ENCODE measurements at regions not wholly inside any gene's neighbourhood (a gene's known extent, or its start where the extent isn't known, plus 50 kb on each side); places are given as distances from the start of the nearest gene placed in this dataset.
"Not testable (repeated sequence)": the region's sequence is repeated elsewhere in the genome, so short reads cannot be mapped to it uniquely, and the experiment has no call there.

DNA sequence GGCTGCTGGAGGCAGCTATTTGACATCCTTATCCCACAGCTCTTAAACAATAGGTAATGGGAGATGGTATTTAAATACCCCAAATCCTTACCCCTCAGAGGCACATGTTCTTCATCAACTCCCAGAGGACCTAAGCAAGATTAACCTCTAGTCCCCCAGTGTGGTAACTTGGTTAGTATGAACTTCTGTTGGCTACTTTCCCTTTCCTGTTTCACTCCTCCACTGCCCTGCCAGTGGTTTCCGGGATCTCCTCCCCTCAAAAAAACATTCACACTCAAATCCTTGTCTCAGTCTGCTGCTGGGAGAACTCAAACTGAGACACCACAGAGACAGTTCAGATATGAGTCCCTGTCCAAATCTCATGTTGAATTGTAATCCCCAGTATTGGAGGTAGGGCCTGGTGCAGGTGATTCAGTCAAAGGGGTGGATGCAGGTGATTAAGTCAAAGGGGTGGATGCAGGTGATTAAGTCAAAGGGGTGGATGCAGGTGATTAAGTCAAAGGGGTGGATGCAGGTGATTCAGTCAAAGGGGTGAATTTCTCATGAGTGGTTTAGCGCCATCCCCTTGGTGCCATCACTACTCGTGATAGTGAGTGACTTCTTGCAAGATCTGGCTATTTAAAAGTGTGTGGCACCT, 335.0 kb upstream of the CTNNB1 start:
- DNase-seq = no peak

DNA sequence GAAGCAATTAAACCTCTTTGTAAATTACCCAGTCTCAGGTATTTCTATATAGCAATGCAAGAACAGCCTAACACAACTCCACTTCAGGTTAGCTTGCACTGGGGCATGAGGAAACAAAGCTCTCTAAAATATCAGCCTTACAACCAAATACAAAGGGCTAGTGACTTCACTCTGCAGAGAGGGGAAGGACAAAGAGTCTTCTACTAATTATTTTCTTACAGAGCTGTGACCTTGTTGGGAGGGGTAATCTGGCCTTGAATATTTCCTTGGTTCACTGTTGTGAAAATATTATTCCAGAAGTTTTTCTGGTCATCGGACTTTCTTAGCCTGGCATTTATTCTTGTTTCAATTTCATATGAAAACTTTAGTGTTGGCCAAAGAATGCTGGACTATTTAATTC, 334.4 kb upstream of the CTNNB1 start:
- DNase-seq = no peak

GRCh38 chr3:40867797-40868196, 331.5 kb upstream of the CTNNB1 start:
- DNase-seq = no peak

DNA sequence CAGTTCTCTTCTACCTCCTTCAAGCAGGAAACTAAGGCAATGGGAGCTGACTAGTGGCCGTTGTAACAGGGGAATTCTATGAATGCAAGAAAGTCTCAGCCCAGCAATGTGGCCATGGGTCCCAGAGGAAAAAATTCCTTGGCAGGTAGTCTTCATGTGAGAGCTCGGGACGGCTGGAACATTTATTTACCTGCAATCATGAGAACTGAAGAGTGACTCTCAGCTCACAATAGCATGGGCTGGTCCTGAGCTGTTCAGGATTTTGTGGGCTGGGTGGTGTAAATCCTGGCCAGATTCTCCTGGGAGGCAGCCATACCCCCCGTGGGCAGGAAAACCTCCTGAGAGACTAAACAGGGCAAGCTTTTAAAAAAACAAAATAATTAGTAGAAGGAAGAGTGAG, 330.3 kb upstream of the CTNNB1 start:
- no peak for DNase-seq

- no peak for DNase-seq
Measured at GRCh38 chr3:40869939-40870338, 329.4 kb upstream of the CTNNB1 start.

DNA sequence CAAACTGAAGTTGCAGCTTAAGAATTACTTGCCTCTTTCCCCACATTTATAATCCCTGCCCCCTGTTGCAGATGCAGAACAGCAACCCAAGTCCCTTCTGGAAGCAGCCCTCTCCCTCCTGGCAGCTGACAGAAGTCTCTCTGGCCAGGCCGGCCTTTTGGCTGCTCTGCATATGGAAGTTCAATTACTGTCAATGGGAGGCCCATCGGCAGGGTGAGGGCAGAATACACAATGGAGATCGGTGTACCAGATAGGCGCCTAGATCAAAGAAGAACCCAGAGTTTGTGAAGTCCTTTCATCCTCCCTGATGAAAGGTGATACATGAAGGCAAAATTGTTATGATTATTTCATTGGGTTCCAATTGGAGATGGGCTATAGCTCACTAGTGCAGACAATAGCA, 327.9 kb upstream of the CTNNB1 start:
- DNase-seq = no peak

GRCh38 chr3:40872258-40872920, 326.9 kb upstream of the CTNNB1 start:
- no peak for DNase-seq

DNA sequence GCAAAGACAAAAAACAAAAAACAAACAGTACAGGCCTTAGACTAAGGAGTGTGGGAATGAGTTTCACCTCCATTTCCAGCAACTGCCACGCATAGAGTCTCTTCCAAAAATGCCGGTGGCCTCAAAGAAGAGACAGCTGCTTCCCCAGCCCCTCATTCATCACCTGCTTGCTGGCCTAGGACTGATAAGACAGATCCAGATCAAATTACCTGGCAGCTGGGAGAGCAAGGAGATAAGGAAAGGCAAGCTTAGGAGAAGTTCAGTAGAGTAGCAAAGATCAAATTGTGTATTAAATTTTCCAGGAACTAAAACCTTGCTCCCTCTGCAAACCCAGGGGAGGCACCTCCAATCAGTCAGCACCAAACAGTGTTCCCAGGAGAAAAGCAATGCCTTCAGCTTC, 325.8 kb upstream of the CTNNB1 start:
- no peak for DNase-seq

- no peak for DNase-seq
Measured at GRCh38 chr3:40873934-40874699, 325.2 kb upstream of the CTNNB1 start.

DNA sequence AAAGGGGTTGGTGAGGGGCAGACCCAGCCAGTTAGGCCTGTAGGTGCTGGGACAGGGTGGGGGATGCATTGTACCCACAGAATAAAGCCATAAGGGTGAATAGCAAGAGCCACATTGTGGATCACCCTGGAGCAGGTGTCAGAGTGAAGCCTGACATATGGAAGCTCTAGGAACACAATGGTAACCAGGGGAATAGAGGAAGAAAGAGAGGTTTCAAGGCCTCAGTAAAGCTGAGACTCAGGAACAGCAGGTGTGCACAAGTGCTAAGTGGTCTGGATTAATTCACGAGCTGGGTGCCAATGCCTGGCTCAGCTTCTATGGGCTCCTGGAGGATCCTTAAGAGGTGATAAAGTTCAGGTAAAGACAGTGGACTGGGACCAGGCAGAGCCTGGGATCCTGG, 323.7 kb upstream of the CTNNB1 start:
- no peak for DNase-seq

GRCh38 chr3:40876009-40876408, 323.3 kb upstream of the CTNNB1 start:
- no peak for DNase-seq

DNA sequence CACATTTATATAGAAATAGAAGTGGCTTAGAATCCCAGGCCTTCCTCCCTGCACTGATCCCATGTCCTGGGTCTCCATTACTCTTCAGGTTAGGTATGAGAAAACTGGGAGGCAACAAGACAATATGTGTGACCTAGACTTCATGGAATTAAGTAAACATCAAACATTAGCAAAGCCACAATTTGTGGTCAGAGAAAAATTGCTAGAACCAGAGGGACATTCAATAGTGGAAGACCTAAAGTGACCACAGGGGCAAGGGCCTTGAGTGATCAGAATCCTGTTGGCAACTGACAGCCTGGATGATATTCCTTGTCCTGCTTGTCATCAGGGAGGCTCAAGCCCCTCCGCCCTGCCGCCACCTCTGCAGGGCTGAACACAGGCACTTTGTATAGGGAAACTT, 322.8 kb upstream of the CTNNB1 start:
- no peak for DNase-seq

GRCh38 chr3:40877631-40878463, 321.5 kb upstream of the CTNNB1 start:
- DNase-seq = no peak

DNA sequence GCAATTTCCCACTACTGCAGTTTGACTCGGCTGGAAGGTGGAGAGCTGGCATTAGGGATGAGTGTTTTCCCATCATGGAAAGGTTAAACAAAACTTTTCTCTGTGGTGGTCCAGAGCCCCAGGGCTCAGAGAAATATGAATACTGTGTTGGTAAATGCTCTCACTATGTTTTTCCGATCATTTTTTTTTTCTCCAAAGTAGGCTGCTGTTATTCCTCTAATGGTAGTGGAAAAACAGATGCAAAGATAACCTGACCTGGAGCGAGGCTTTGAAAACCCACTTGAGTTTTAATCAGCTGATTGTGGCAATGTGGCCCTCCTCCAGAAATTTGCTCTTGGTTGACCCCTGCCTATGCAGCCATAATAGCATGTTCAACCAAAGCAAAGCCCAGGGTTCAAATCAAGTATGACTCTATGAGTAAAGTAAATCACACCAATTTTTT, 320.8 kb upstream of the CTNNB1 start:
- DNase-seq = no peak

DNA sequence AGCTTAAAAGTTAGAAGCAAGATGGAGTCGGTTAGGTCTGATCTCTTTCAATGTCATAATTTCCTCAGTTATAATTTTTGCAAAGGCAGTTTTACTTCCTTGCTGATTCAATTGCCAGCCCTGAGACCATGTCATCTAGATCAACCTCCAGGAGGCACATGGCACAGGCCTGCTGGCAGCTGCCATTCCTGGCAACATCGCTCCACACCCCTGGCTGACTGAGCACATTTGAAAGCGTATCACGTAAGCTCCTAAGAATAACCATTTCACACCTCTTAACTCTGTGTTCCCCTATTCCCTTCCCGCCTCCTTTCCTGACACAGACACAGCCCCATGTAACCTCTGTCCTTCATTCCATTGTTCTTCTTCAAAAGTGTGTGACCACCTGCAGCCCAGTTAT, 313.9 kb upstream of the CTNNB1 start:
- DNase-seq = no peak

DNA sequence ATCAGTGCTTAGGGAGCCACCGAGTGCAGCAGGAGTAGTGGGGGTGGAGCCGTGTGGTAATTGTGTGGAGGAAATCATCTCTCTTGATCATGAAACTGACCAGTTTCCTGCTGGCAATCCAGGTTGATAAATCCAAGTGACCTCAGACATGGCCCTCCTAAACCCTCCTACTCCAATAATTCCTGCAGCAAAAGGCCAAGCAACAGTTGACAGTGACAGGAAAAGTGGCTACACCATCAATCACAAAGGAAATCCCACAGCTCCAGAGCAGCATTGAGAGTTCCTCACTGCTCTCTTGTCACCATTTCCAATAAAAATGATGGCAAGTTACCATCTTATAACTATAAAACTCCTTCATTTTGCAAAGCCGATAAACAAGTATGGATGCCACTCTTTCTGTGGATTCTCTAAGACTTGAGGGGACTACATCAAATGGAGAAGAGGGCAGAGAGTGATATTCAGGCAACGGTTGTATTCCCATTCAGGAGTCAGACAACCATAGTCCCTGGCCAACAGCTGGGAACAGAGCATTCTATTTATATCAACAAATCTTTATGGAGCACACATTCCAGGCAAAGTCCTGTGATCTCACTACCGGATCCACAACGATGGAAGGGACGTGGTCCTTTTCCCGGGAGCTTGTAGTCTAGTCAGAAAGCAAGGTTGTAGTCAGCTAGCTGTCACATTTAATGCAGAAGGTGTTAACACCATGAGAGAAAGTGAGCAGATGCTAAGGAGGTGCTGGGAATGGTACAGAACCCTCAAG, 312.5 kb upstream of the CTNNB1 start:
- no peak for DNase-seq

GRCh38 chr3:40891186-40891585, 308.1 kb upstream of the CTNNB1 start:
- no peak for DNase-seq

DNA sequence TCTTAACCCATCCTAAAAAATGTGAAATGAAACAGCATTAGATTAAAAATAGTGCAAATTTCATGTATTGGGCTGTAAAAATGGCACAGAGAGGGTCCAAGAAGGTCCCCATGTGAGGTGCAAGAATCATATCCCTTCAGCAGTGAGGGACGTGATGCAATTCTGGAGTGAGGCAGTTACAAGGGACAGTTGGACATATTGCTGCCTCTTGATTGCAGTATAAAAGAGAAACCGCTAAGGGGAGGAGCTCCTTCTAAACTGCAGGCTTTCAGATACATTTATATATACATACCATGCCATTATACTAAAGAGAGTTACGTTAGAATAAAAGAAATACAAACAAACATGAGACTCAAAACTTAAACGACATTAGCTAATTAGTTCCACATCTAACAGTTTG, 304.2 kb upstream of the CTNNB1 start:
- DNase-seq = no peak

GRCh38 chr3:40899286-40899712, 300.0 kb upstream of the CTNNB1 start:
- no peak for DNase-seq

DNA sequence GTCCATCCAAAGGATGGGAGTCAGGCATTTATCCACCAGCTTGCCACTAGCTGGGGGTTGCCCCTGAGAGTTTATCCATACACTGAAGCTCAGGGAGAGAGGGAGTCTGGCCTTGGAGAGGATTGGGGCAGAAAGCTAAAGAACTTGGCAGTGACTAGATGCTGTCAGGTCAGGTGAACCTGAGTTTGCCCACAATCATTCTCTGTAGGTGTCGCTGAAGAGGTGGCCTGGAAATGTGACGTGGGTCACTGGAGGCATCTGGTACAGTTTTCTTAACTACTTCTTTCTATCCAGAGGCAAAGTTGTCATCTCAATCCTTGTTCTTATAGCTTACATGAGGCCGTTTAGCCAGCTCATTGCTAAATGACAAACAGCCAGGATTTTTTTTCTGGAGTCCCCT, 298.0 kb upstream of the CTNNB1 start:
- no peak for DNase-seq

DNA sequence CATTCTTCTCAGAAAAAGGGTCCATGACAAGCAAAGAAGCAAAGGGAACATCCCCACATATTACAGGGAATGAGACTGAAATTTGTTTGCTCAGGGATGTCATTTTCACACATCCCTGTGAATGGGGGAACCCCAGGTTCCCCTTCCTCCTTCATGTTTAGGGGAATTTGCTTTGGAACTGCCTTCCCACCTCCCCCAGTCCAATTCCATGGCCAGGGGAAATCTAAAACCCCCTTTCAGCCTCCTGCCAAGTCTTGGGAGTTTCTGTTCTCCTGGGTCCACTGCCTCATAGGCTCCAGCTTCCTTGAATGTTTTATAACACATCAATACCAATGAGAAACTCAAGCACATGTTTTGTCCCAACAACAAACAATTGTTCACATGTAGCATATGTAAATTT, 297.5 kb upstream of the CTNNB1 start:
- no peak for DNase-seq

DNA sequence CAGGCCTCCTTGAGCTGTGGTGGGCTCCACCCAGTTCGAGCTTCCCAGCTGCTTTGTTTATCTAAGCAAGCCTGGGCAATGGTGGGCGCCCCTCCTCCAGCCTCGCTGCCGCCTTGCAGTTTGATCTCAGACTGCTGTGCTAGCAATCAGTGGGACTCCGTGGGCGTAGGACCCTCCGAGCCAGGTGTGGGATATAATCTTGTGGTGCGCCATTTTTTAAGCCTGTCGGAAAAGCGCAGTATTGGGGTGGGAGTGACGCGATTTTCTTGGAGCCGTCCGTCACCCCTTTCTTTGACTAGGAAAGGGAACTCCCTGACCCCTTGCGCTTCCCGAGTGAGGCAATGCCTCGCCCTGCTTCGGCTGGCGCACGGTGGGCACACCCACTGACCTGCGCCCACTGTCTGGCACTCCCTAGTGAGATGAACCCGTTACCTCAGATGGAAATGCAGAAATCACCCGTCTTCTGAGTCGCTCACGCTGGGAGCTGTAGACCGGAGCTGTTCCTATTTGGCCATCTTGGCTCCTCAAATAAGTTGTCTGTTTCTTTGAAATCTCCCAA, 291.3 kb upstream of the CTNNB1 start:
- not testable (repeated sequence) for DNase-seq
